Choroid plexus epithelial cell (primary cell): ENCODE measurements at regions not wholly inside any gene's neighbourhood (a gene's known extent, or its start where the extent isn't known, plus 50 kb on each side); places are given as distances from the start of the nearest gene placed in this dataset.

Experiments used
- DNase-seq: peaks from one replicate; pipeline ENCODE4 v3.0.0-alpha.2; 2010; ENCODE audit warnings: low read depth
- H3K4me3 ChIP-seq: 2 replicates; pipeline ENCODE4 v1.5.1; 2011; ENCODE audit warnings: low read depth, mild to moderate bottlenecking, control low read depth, low read length, moderate library complexity
- CTCF ChIP-seq: conservative IDR thresholded peaks from 2 replicates; pipeline ENCODE4 v1.5.1; 2011; ENCODE audit warnings: low read depth, mild to moderate bottlenecking, control low read depth, inconsistent platforms, low read length, moderate library complexity

GRCh38 chr9:81388831-81389230 lies 300.5 kb downstream of the TLE1 start:
- DNase-seq, result no peak

GRCh38 chr9:81387360-81388106 lies 301.8 kb downstream of the TLE1 start:
- TF ChIP-seq CTCF, result no peak
- H3K4me3 ChIP-seq, result no peak overlapping the region
- DNase-seq, result no peak

More at GRCh38 chr9:81388831-81389230, 300.5 kb downstream of the TLE1 start:
- TF ChIP-seq CTCF, result no peak
- no peak overlapping the region for H3K4me3 ChIP-seq

- no peak overlapping the region for H3K4me3 ChIP-seq
- DNase-seq, result no peak
- no peak for TF ChIP-seq CTCF
These were observed 304.4 kb downstream of the TLE1 start for GRCh38 chr9:81384911-81385310.

- no peak for DNase-seq
- TF ChIP-seq CTCF, result no peak
These were observed 307.1 kb downstream of the TLE1 start for GRCh38 chr9:81382281-81382680.

GRCh38 chr9:81381694-81382093 lies 307.7 kb downstream of the TLE1 start:
- no peak for DNase-seq
- no peak for TF ChIP-seq CTCF
- H3K4me3 ChIP-seq, result no peak overlapping the region

More at GRCh38 chr9:81382281-81382680, 307.1 kb downstream of the TLE1 start:
- no peak overlapping the region for H3K4me3 ChIP-seq

- no peak overlapping the region for H3K4me3 ChIP-seq
- TF ChIP-seq CTCF, result no peak
- no peak for DNase-seq
These were observed 308.6 kb downstream of the TLE1 start for GRCh38 chr9:81380504-81381359.
